Activated CD4-positive, alpha-beta T cell treated with anti-CD3 and anti-CD28 coated beads for 36 hours (primary cell): ENCODE measurements at regions not wholly inside any gene's neighbourhood (a gene's known extent, or its start where the extent isn't known, plus 50 kb on each side); places are given as distances from the start of the nearest gene placed in this dataset.

Experiments used
- ATAC-seq: fragments of 200-7000 bp; cut with Tn5 transposase; one replicate; pipeline ENCODE4 v1.10.0; 2021; ENCODE audit warnings: mild to moderate bottlenecking, moderate library complexity
- CTCF ChIA-PET: fragments of 350-600 bp; sonication (Branson Sonifier 250); formaldehyde crosslinking; loops from one replicate; lab custom pipeline; 2021; ENCODE audit warnings: antibody characterized with exemption; lab: Charles Lee
- POLR2A ChIA-PET: fragments of 350-600 bp; sonication (Branson Sonifier 250); formaldehyde crosslinking; loops from one replicate; lab custom pipeline; 2021; ENCODE audit warnings: antibody characterized with exemption, inconsistent platforms; lab: Charles Lee
- DNase-seq: peaks from one replicate; pipeline ENCODE4 v3.0.0-alpha.2; 2020
- H3K27ac Mint-ChIP-seq: one replicate; pipeline ENCODE4 v1.8.0; 2021; ENCODE audit warnings: mixed read lengths
- H3K27me3 Mint-ChIP-seq: one replicate; pipeline ENCODE4 v1.8.0; 2021; ENCODE audit warnings: mixed read lengths
- H3K36me3 Mint-ChIP-seq: one replicate; pipeline ENCODE4 v1.8.0; 2021; ENCODE audit warnings: low read depth, mixed read lengths
- H3K4me1 Mint-ChIP-seq: one replicate; pipeline ENCODE4 v1.8.0; 2021; ENCODE audit warnings: mixed read lengths
- H3K4me3 Mint-ChIP-seq: one replicate; pipeline ENCODE4 v1.8.0; 2021; ENCODE audit warnings: mild to moderate bottlenecking, moderate library complexity, mixed read lengths
- H3K9me3 Mint-ChIP-seq: one replicate; pipeline ENCODE4 v1.8.0; 2021; ENCODE audit warnings: low read depth, mixed read lengths
- intact Hi-C, 2 experiments: fragments of 100-400 bp; cut with DNase I in 1 of 2; cut with micrococcal nuclease in 1 of 2; formaldehyde crosslinking; loops; one replicate each; pipeline versions ENCODE4 v1.14.2 to v1.15.1; 2022 to 2024; cut with DNase I, micrococcal nuclease

GRCh38 chr1:187491082-187491720 is 662.5 kb downstream of the PLA2G4A start:
- Mint-ChIP-seq H3K27ac (no peak overlapping the region), H3K4me1 (no peaks in the 10 kb centered on the region), H3K36me3 (no peaks in the 10 kb centered on the region), H3K27me3 (no peaks in the 10 kb centered on the region), H3K9me3 (peaks cover 6% of the 10 kb centered on the region), H3K4me3 (no peak overlapping the region)
- intact Hi-C loops = no loop called here
- POLR2A ChIA-PET = no interaction called here
- CTCF ChIA-PET = no interaction called here
- ATAC-seq (no peak), DNase-seq (no peak)

GRCh38 chr1:187498028-187498427 is 669.3 kb downstream of the PLA2G4A start:
- POLR2A ChIA-PET = no interaction called here
- intact Hi-C loops = no loop called here
- DNase-seq (no peak), ATAC-seq (no peak)
- CTCF ChIA-PET = interaction anchor here (0.6 kb wide), 1 partner anchor 233 kb away, joined by 4 read pairs; no protein-coding TSS in a partner anchor
- no peaks in the 10 kb centered on the region for H3K36me3 Mint-ChIP-seq
- no peak overlapping the region for H3K27ac Mint-ChIP-seq
- H3K27me3 Mint-ChIP-seq = no peaks in the 10 kb centered on the region
- H3K4me3 Mint-ChIP-seq = no peak overlapping the region
- H3K9me3 Mint-ChIP-seq = no peaks in the 10 kb centered on the region
- no peaks in the 10 kb centered on the region for H3K4me1 Mint-ChIP-seq

GRCh38 chr1:187504779-187505178 is 676.0 kb downstream of the PLA2G4A start:
- H3K36me3 Mint-ChIP-seq = no peaks in the 10 kb centered on the region
- ATAC-seq (no peak), DNase-seq (no peak)
- CTCF ChIA-PET = no interaction called here
- H3K9me3 Mint-ChIP-seq = no peaks in the 10 kb centered on the region
- POLR2A ChIA-PET = no interaction called here
- H3K27me3 Mint-ChIP-seq = no peaks in the 10 kb centered on the region
- H3K4me1 Mint-ChIP-seq = no peaks in the 10 kb centered on the region
- intact Hi-C loops = no loop called here
- H3K27ac Mint-ChIP-seq = no peak overlapping the region
- H3K4me3 Mint-ChIP-seq = no peak overlapping the region

- Mint-ChIP-seq H3K27me3 (no peaks in the 10 kb centered on the region), H3K36me3 (no peaks in the 10 kb centered on the region), H3K27ac (no peak overlapping the region), H3K4me1 (no peaks in the 10 kb centered on the region), H3K9me3 (peaks cover 2% of the 10 kb centered on the region), H3K4me3 (no peak overlapping the region)
- POLR2A ChIA-PET = no interaction called here
- CTCF ChIA-PET = interaction anchor here (1.0 kb wide), 1 partner anchor 95 kb away, joined by 3 read pairs; no protein-coding TSS in a partner anchor
- intact Hi-C loops = no loop called here
- ATAC-seq = no peak
- DNase-seq = no peak
Observed at GRCh38 chr1:187509091-187509490, 680.3 kb downstream of the PLA2G4A start.

- no peaks in the 10 kb centered on the region for H3K4me1 Mint-ChIP-seq
- H3K9me3 Mint-ChIP-seq = peaks cover 11% of the 10 kb centered on the region
- H3K27me3 Mint-ChIP-seq = no peaks in the 10 kb centered on the region
- intact Hi-C loops = loop anchor here in 1 of 2 experiments (10.0 kb wide), 1 partner anchor 458 kb away; no protein-coding TSS in a partner anchor
- ATAC-seq (no peak), DNase-seq (no peak)
- ChIA-PET POLR2A (no interaction called here), CTCF (no interaction called here)
- no peak overlapping the region for H3K4me3 Mint-ChIP-seq
- no peaks in the 10 kb centered on the region for H3K36me3 Mint-ChIP-seq
- no peak overlapping the region for H3K27ac Mint-ChIP-seq
Observed at GRCh38 chr1:187513190-187513589, 684.4 kb downstream of the PLA2G4A start.

- H3K9me3 Mint-ChIP-seq = peaks cover 11% of the 10 kb centered on the region
- intact Hi-C loops = loop anchor here in 1 of 2 experiments (10.0 kb wide), 1 partner anchor 459 kb away; no protein-coding TSS in a partner anchor
- DNase-seq (no peak), ATAC-seq (no peak)
- no peaks in the 10 kb centered on the region for H3K27me3 Mint-ChIP-seq
- H3K36me3 Mint-ChIP-seq = no peaks in the 10 kb centered on the region
- ChIA-PET CTCF (no interaction called here), POLR2A (no interaction called here)
- H3K4me3 Mint-ChIP-seq = no peak overlapping the region
- H3K4me1 Mint-ChIP-seq = no peaks in the 10 kb centered on the region
- no peak overlapping the region for H3K27ac Mint-ChIP-seq
Observed at GRCh38 chr1:187514110-187514509, 685.4 kb downstream of the PLA2G4A start.

GRCh38 chr1:187516874-187517273 is 688.1 kb downstream of the PLA2G4A start:
- Mint-ChIP-seq H3K9me3 (peaks cover 9% of the 10 kb centered on the region), H3K27ac (no peak overlapping the region), H3K4me3 (no peak overlapping the region), H3K36me3 (no peaks in the 10 kb centered on the region), H3K27me3 (no peaks in the 10 kb centered on the region), H3K4me1 (no peaks in the 10 kb centered on the region)
- ChIA-PET CTCF (no interaction called here), POLR2A (no interaction called here)
- ATAC-seq (no peak), DNase-seq (no peak)
- intact Hi-C loops = loop anchor here in 1 of 2 experiments (10.0 kb wide), 1 partner anchor 462 kb away; no protein-coding TSS in a partner anchor

GRCh38 chr1:187517546-187517945 is 688.8 kb downstream of the PLA2G4A start:
- ChIA-PET POLR2A (no interaction called here), CTCF (no interaction called here)
- no peaks in the 10 kb centered on the region for H3K36me3 Mint-ChIP-seq
- H3K27me3 Mint-ChIP-seq = no peaks in the 10 kb centered on the region
- peaks cover 9% of the 10 kb centered on the region for H3K9me3 Mint-ChIP-seq
- H3K4me1 Mint-ChIP-seq = no peaks in the 10 kb centered on the region
- H3K27ac Mint-ChIP-seq = no peak overlapping the region
- no peak for DNase-seq
- no peak overlapping the region for H3K4me3 Mint-ChIP-seq
- intact Hi-C loops = loop anchor here in 1 of 2 experiments (10.0 kb wide), 1 partner anchor 463 kb away; no protein-coding TSS in a partner anchor
- ATAC-seq = no peak

GRCh38 chr1:187527346-187527745 is 698.6 kb downstream of the PLA2G4A start:
- DNase-seq = no peak
- CTCF ChIA-PET = no interaction called here
- no peaks in the 10 kb centered on the region for H3K27me3 Mint-ChIP-seq

GRCh38 chr1:187537936-187538335 is 709.2 kb downstream of the PLA2G4A start:
- ChIA-PET POLR2A (no interaction called here), CTCF (no interaction called here)
- ATAC-seq = no peak
- Mint-ChIP-seq H3K4me1 (no peaks in the 10 kb centered on the region), H3K9me3 (peaks cover 3% of the 10 kb centered on the region), H3K27me3 (no peaks in the 10 kb centered on the region), H3K36me3 (no peaks in the 10 kb centered on the region), H3K4me3 (no peak overlapping the region), H3K27ac (no peak overlapping the region)
- intact Hi-C loops = no loop called here
- no peak for DNase-seq

More at GRCh38 chr1:187527346-187527745, 698.6 kb downstream of the PLA2G4A start:
- Mint-ChIP-seq H3K4me1 (no peaks in the 10 kb centered on the region), H3K27ac (no peak overlapping the region), H3K9me3 (no peaks in the 10 kb centered on the region), H3K4me3 (no peak overlapping the region), H3K36me3 (no peaks in the 10 kb centered on the region)
- POLR2A ChIA-PET = no interaction called here
- no peak for ATAC-seq
- intact Hi-C loops = no loop called here

GRCh38 chr1:187549540-187549939 is 720.8 kb downstream of the PLA2G4A start:
- Mint-ChIP-seq H3K4me1 (no peaks in the 10 kb centered on the region), H3K4me3 (no peak overlapping the region), H3K27ac (no peak overlapping the region), H3K36me3 (no peaks in the 10 kb centered on the region), H3K27me3 (no peaks in the 10 kb centered on the region), H3K9me3 (peaks cover 17% of the 10 kb centered on the region)
- DNase-seq = no peak
- POLR2A ChIA-PET = no interaction called here
- intact Hi-C loops = no loop called here
- CTCF ChIA-PET = no interaction called here
- ATAC-seq = no peak

GRCh38 chr1:187551061-187551460 is 722.3 kb downstream of the PLA2G4A start:
- H3K27ac Mint-ChIP-seq = no peak overlapping the region
- no peaks in the 10 kb centered on the region for H3K36me3 Mint-ChIP-seq
- DNase-seq = peak; percentile 5
- ChIA-PET POLR2A (no interaction called here), CTCF (no interaction called here)
- intact Hi-C loops = no loop called here
- H3K4me3 Mint-ChIP-seq = no peak overlapping the region
- no peak for ATAC-seq
- no peaks in the 10 kb centered on the region for H3K27me3 Mint-ChIP-seq
- peaks cover 21% of the 10 kb centered on the region for H3K9me3 Mint-ChIP-seq
- no peaks in the 10 kb centered on the region for H3K4me1 Mint-ChIP-seq
